Gastrocnemius medialis (tissue), 4 donors: ENCODE measurements at regions not wholly inside any gene's neighbourhood (a gene's known extent, or its start where the extent isn't known, plus 50 kb on each side); places are given as distances from the start of the nearest gene placed in this dataset.
A peak's percentile ranks its signal among the peaks of the same experiment; 100 is the strongest.

Source experiments
- ATAC-seq, 2 donors: fragments of 150-250 bp; one replicate each; pipeline ENCODE4 v1.9.1; 2016
- DNase-seq, 2 donors: peaks; one replicate each; pipeline ENCODE4 v3.0.0-alpha.2; 2019
- H3K27ac ChIP-seq, 4 donors: fragments of 200-600 bp; sonication (generic); 1 replicate in 1 of 4; 2 replicates in 3 of 4; pipeline ENCODE4 v1.5.1; 2016 to 2018; ENCODE audit warnings: mild to moderate bottlenecking in 2 of 4, moderate library complexity in 1 of 4
- H3K27me3 ChIP-seq, 3 donors: fragments of 200-600 bp; sonication (generic) in 2 of 3; 1 replicate in 1 of 3; 2 replicates in 2 of 3; pipeline versions ENCODE4 v1.5.1 to v1.6.0; 2016 to 2019; ENCODE audit warnings: mild to moderate bottlenecking in 1 of 3, moderate library complexity in 1 of 3
- H3K36me3 ChIP-seq, 2 donors: fragments of 200-600 bp; sonication (generic) in 1 of 2; one replicate each; pipeline ENCODE4 v1.5.1; 2017 to 2018
- H3K4me1 ChIP-seq, 2 donors: fragments of 200-600 bp; sonication (generic) in 1 of 2; one replicate each; pipeline ENCODE4 v1.5.1; 2016 to 2017; ENCODE audit warnings: mild to moderate bottlenecking in 2 of 2
- H3K4me3 ChIP-seq, 4 donors: fragments of 200-600 bp; sonication (generic) in 3 of 4; 1 replicate in 1 of 4; 2 replicates in 3 of 4; pipeline ENCODE4 v1.5.1; 2016 to 2019; ENCODE audit warnings: mild to moderate bottlenecking in 2 of 4
- H3K9me3 ChIP-seq, 3 donors: fragments of 200-600 bp; sonication (generic) in 2 of 3; 1 replicate in 1 of 3; 2 replicates in 2 of 3; pipeline ENCODE4 v1.5.1; 2016 to 2019
- POLR2A ChIP-seq, 2 donors: fragments of 450-650 bp; IDR thresholded peaks; one replicate each; pipeline ENCODE4 v1.6.1; 2017; ENCODE audit warnings: antibody characterized with exemption in 2 of 2, mild to moderate bottlenecking in 2 of 2, moderate library complexity in 2 of 2
- in situ Hi-C, 4 donors: fragments of 200-750 bp; cut with MboI; loops; one replicate each; pipeline versions ENCODE4 v1.15.0 to v1.8.0; 2017; ENCODE audit warnings: low sequenced_read_pairs in 4 of 4
- intact Hi-C: fragments of 100-400 bp; cut with DNase I; formaldehyde crosslinking; loops from one replicate; pipeline ENCODE4 v1.15.1; 2023; ENCODE audit warnings: low total_unique reads
- TF ChIP-seq, protein P1 (sequence below), 5 experiments: fragments of 450-650 bp in 3 of 5; fragments of 200-600 bp in 2 of 5; sonication (generic) in 2 of 5; IDR thresholded peaks in 4 of 5; conservative IDR thresholded peaks in 1 of 5; 1 replicate in 4 of 5; 2 replicates in 1 of 5; pipeline ENCODE4 v1.5.1; 2016 to 2019; ENCODE audit warnings: antibody characterized with exemption in 5 of 5, mild to moderate bottlenecking in 3 of 5, moderate library complexity in 3 of 5

DNA sequence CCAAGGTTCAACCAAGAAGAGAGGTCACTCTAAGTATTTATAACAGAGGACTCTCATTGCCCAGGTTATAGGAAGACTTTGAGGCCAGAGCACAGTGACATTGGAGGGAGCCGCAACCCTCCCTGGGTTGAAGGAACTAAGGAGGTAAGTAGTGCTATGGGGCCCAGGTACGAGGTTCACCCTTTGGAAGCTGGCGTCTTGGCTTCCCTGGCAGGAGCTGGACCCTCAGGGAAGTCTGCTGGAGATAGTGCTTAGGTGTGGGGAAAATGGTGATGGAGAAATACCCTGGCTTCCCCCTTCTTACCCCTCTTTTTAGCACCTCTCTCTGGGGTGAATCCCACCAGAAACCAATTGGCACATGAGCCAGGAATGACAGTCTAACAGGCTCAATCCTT is 317.9 kb upstream of the ZNF32 start:
- intact Hi-C loops = no loop called here
- TF ChIP-seq POLR2A (IDR thresholded peaks at IDR 0.05) = no peak
- TF ChIP-seq, protein P1, sequence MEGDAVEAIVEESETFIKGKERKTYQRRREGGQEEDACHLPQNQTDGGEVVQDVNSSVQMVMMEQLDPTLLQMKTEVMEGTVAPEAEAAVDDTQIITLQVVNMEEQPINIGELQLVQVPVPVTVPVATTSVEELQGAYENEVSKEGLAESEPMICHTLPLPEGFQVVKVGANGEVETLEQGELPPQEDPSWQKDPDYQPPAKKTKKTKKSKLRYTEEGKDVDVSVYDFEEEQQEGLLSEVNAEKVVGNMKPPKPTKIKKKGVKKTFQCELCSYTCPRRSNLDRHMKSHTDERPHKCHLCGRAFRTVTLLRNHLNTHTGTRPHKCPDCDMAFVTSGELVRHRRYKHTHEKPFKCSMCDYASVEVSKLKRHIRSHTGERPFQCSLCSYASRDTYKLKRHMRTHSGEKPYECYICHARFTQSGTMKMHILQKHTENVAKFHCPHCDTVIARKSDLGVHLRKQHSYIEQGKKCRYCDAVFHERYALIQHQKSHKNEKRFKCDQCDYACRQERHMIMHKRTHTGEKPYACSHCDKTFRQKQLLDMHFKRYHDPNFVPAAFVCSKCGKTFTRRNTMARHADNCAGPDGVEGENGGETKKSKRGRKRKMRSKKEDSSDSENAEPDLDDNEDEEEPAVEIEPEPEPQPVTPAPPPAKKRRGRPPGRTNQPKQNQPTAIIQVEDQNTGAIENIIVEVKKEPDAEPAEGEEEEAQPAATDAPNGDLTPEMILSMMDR (IDR thresholded peaks at IDR 0.05 in 4 of 5, conservative IDR thresholded peaks at IDR 0.05 in 1 of 5) = no peak
- DNase-seq (no peak), ATAC-seq (no peak)
- peak overlapping the region in 3 of 4 donors; percentile 69 to 75 (median 74) for H3K27ac ChIP-seq
- H3K9me3 ChIP-seq = no peaks in the 10 kb centered on the region
- H3K4me1 ChIP-seq = peaks cover 9 to 16% of the 10 kb centered on the region in 2 donors
- no peaks in the 10 kb centered on the region for H3K27me3 ChIP-seq
- H3K36me3 ChIP-seq = no peaks in the 10 kb centered on the region
- no peak overlapping the region for H3K4me3 ChIP-seq
- in situ Hi-C loops = no loop called here

DNA sequence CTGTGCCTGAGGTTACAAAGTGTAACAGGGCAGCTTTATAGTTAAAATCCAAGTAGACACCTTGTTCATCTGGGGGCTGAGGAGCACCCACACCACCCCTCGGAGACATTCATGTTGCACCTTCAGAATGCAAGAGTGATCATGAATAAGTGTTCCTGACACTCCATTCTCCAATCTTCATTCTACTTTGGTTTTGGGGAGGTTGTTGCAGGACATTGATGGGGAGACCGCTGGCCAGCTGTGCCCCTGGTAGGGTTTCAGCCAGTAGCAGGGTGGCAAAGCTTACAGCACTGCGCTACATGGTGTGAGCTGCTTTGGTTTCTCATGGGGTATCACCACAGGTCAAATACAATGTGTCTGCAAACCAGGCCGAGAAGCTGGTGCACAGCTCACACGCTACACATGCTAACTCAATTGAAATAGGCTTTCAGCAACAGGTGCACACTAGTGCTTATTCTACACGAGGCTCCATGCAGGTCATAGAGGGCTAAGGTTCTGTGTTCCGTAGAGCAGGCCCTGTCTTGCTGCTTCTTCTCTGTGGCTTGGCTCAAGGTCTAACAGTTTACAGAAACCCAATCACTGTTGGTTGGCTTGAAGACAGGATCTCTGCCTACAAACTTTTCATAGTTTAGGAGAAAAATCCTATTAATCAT is 317.4 kb upstream of the ZNF32 start:
- no peaks in the 10 kb centered on the region for H3K36me3 ChIP-seq
- in situ Hi-C loops (no loop called here), intact Hi-C loops (no loop called here)
- no peak for DNase-seq
- peaks cover 9 to 16% of the 10 kb centered on the region in 2 donors for H3K4me1 ChIP-seq
- H3K9me3 ChIP-seq = no peaks in the 10 kb centered on the region
- TF ChIP-seq POLR2A (IDR thresholded peaks at IDR 0.05) = no peak
- TF ChIP-seq, protein P1 (IDR thresholded peaks at IDR 0.05 in 4 of 5, conservative IDR thresholded peaks at IDR 0.05 in 1 of 5) = no peak
- H3K4me3 ChIP-seq = no peak overlapping the region
- peak overlapping the region; percentile 63 to 75 (median 72) for H3K27ac ChIP-seq
- ATAC-seq = no peak
- H3K27me3 ChIP-seq = no peaks in the 10 kb centered on the region

DNA sequence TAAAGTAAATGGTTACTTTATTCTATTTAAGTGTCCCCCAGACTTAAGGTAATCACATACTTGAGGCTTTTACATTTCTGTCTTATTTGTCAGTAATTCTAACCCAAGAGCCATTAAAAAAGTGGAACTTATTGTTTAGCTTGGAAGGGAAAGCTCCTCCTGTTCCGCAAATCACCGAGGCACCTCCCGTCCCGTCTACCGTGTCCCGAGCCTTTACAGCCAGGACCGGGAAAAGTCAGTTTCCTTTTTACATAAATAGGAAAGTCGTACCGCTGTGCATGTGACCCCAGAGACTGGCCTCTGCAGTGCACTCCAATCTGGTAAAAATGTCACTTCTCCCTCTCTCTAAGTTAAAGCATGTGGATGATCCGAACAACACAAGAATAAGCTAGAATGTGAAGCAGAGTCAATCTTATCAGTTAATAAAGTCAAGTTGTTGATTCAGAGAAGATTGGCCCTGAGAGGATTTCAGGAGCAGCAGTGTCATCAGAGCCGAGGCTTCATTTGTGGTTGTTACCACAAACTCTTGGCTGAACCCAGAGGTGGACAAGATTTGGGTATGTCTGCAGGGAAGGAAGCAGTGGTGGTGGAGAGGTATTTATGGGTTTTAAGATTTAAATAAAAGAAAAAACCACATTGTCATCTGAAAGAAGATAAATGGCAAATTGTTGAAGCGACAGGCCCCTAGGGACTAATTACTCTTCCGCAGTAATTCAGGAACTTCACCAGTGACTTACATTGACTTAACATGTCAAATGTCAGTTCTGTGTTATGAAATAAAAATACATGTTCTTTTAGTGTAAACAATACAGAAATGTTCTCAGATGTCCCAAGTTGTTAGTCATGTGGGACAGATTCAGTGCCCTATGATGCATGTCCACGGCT is 316.6 kb upstream of the ZNF32 start:
- peak; percentile 56 to 78 for ATAC-seq
- Histone ChIP-seq H3K4me3 (no peak overlapping the region), H3K4me1 (peaks cover 9 to 16% of the 10 kb centered on the region in 2 donors), H3K9me3 (no peaks in the 10 kb centered on the region), H3K36me3 (no peaks in the 10 kb centered on the region), H3K27me3 (no peaks in the 10 kb centered on the region), H3K27ac (peak overlapping the region; percentile 63 to 75 (median 72))
- TF ChIP-seq POLR2A (IDR thresholded peaks at IDR 0.05) = no peak
- TF ChIP-seq, protein P1 (IDR thresholded peaks at IDR 0.05 in 4 of 5, conservative IDR thresholded peaks at IDR 0.05 in 1 of 5) = no peak
- in situ Hi-C loops = no loop called here
- peak in 1 of 2 donors; percentile 14 for DNase-seq
- intact Hi-C loops = no loop called here

DNA sequence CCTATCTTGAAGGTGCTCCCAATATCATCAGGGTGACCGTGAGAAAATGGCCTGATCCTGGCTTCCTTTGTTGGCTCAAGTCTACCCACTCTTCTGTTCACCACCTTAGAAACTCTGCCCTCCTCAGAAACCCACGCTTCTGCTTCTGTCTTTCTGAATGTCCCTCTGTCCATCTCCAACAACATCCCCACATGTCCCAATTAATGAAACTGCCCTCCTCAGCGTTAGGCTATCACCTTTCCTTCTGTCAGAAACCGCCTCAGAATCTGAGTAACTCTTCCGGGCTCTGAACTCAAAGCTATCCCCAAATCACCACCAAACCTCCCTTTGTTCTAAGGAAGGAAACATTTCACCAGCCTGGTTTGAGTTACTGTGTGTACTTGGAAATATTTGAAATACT is 315.8 kb upstream of the ZNF32 start:
- no peaks in the 10 kb centered on the region for H3K9me3 ChIP-seq
- in situ Hi-C loops = no loop called here
- H3K4me3 ChIP-seq = no peak overlapping the region
- H3K36me3 ChIP-seq = no peaks in the 10 kb centered on the region
- H3K4me1 ChIP-seq = peaks cover 9 to 16% of the 10 kb centered on the region in 2 donors
- peak overlapping the region; percentile 63 to 75 (median 72) for H3K27ac ChIP-seq
- intact Hi-C loops = no loop called here
- no peak for DNase-seq
- TF ChIP-seq, protein P1 (IDR thresholded peaks at IDR 0.05 in 4 of 5, conservative IDR thresholded peaks at IDR 0.05 in 1 of 5) = no peak
- TF ChIP-seq POLR2A (IDR thresholded peaks at IDR 0.05) = no peak
- H3K27me3 ChIP-seq = no peaks in the 10 kb centered on the region
- no peak for ATAC-seq
